COLO829 (cell line): ENCODE measurements at regions not wholly inside any gene's neighbourhood (a gene's known extent, or its start where the extent isn't known, plus 50 kb on each side); places are given as distances from the start of the nearest gene placed in this dataset.
A peak's percentile ranks its signal among the peaks of the same experiment; 100 is the strongest.

Source experiments
- DNase-seq: peaks from one replicate; pipeline ENCODE4 v3.0.0; 2012; ENCODE audit warnings: low spot score

DNA sequence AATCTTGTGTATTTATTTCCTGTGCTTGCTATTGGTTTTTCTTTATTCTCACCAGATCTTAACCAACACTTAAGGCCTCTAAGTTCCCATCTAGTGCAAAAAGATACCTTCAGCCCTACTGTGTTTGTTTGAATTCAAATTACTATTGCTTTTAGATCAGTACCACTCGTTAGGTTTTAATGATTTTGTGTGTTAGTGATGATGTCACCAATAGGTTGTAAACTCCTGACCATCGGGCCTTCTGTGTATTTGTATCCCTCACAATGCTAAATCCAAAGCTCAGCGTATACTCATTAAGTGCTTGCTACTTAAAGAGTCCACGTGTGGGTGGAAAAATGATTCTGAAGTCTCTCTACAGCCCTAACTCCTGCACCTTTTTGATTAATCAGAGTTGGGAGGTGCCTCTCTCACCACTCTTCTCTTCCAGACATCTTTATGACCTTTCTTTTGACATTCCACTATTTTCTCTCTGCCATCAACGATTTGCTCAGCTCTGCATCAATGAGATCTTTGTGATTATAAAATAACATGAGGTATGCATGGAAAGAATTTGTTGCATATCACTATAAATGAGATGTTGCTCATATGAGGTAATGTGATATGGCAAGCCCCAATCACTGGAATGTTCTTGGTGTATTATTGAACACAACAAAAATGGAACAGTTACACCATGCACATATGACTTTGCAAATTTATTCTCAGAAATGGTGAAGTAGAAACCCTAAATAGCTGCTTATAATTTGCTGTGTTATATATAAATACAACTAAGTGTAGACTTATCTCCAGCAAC lies 55.1 kb upstream of the LAMA2 start:
- DNase-seq: peak; percentile 63

DNA sequence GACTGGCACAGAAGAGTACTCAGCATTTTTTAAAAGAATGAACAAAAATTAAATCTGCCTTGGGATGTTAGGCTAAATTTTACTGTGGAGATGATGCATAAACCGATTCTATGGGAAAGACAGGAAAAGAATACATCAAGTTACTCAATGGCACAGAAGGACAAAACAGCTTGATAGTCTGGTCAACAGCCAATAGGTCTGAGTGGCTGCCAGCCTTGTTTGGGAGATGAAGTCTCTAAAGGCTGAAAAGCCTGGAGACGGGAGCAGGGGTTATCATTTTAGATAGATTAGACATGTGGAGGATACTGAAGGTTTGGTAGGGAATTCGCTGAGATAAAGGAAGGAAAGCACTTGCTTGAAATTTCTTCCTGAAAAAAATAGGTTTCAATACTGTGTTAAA lies 56.3 kb upstream of the LAMA2 start:
- DNase-seq: no peak

DNA sequence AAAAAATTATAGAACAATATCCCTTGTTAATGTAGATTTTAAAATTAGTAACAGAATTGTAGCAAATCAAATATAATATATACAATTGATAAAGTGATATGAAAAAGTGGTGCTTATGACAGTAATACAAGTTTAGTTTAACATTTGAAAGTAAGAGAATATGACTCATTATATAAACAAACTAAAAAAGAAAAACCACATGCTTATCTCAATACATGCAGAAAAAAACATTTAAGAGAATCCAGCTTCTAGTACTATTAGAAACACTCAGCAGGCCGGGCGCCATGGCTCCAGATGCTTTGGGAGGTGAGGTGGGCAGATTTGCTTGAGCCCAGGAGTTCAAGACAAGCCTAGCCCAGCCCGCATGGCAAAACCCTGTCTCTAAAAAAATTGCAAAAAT lies 60.7 kb upstream of the LAMA2 start:
- no peak for DNase-seq

DNA sequence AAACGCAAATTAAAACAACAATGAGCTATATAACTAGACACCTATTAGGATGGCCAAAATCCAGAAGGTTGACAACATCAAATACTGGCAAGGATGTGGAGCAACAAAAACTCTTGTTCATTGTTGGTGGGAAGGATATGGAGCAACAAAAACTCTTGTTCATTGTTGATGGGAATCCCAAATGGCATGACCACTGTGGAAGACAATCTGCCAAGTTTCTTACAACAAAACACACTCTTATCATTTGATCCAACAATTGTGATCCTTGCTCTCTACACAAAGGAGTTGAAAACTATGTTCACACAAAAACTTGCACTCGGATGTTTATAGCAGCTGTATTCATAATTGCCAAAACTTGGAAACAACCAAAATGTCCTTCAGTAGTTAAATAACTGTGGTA lies 61.8 kb upstream of the LAMA2 start:
- no peak for DNase-seq

DNA sequence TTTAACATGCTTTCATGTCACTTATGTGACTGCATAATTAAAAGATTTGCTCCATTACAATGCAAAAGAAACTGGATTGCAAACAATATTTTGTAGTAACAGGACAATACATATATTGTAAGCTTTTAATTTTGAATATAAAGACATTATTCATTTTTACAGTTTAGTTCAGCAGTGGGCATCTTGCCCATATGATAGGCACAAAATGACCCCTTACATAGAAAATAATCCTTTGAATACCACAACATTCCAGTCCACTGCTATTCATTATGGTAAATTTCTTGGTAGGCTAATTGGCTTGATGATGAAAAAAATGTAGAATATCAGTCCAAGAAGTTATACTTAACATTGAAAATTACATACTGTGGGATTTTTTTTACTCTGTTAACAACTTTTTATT lies 74.1 kb upstream of the LAMA2 start:
- DNase-seq: peak; percentile 66

DNA sequence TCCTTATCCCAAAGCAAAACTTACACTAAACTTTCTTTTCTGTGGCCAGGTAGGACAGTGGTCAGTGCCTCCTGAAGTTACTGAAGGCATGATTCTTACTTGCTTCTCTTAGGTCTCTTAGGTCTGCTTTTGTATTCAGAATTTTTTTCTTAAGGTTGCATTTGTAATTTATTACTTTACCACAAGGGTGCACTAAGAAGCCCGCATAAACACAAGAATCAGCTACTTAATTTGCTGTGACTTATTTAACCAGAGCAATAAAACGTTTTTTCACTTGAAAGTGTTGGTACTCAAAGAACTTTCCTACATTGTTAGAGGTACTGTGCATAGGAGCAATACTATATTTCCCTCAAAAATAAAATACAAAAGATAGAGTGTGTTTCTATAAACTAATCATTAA lies 75.4 kb upstream of the LAMA2 start:
- peak; percentile 23 for DNase-seq

- DNase-seq: no peak
Measured at GRCh38 chr6:128806261-128806660, 76.7 kb upstream of the LAMA2 start.

GRCh38 chr6:128803911-128804310 lies 79.0 kb upstream of the LAMA2 start:
- DNase-seq: no peak

DNA sequence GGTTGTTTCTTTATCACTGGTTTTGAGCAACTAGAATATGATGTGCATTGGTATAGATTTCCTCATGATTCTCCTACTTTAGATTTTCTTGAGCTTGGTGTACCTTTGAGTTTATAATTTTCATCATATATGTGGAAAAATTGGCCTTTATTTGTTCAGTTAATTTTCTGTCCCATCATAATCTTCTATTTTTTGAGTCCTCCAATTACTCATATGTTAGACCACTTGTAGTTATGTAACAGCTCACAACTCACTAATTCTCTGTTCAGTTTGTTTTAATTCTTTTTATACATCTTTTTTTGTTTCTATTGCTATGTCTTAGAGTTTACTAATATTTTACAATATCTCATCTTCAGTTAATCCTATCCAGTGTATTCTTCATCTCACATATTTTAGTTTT lies 81.3 kb upstream of the LAMA2 start:
- DNase-seq: no peak

DNA sequence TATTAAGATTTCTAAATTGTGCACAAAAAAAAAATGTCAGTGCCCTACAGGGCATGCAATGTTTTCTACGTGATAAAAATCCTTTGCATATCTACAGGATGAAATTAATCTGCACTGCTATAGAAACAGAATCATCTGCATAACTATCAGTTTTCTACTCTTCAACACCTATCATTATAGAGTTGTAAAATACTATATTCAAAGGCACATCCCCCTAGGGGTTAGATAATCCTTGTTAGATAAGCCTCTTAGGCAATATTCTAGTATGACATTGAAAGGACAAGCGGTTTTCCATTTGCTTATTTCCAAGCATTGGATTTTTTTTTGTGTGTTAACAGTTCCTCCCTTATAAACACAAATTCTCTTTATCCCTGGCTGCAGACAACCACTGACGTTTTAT lies 98.7 kb upstream of the LAMA2 start:
- no peak for DNase-seq

DNA sequence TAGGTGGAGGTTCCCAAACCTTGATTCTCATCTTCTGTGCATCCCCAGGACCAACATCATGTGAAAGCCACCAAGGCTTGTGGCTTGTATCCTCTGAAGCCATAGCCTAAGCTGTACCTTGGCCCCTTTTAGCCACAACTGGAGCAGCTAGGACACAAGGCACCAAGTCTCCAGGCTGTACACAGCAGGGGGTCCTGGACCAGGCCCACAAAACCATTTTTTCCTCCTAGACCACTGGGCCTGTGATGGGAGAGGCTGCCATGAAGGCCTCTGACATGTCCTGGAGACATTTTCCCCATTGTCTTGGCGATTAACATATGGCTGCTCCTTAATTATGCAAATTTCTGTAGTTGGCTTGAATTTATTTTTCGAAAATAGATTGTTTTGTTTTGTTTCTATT lies 114.8 kb upstream of the LAMA2 start:
- DNase-seq: no peak

DNA sequence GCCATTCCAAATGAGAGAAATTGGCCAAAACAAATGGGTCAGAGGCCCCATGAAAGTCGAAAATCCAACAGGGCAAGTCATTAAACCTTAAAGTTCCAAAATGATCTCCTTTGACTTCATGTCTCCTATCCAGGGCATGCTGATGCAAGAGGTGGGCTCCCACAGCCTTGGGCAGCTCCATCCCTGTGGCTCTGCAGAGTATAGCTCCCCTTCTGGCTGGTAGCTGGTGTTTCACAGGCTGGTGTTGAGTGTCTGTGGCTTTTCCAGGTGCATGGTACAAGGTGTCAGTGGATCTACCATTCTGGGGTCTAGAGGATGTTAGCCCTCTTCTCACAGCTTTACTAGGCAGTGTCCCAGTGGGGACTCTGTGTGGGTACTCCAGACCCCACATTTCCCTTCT lies 115.2 kb upstream of the LAMA2 start:
- no peak for DNase-seq

DNA sequence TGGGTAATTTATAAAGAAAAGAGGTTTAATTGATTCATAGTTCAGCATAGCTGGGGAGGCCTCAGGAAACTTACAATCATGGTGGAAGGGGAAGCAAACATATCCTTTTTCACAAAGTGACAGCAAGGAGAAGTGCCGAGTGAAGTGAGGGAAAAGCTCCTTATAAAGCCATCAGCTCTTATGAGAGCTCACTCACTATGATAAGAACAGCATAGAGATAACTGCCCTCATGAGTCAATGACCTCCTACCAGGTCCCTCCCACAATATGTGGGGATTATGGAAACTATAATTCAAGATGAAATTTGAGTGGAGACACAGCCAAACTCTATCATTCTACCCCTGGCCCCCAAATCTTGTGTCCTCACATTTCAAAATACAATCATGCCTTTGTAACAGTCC lies 115.8 kb upstream of the LAMA2 start:
- no peak for DNase-seq

DNA sequence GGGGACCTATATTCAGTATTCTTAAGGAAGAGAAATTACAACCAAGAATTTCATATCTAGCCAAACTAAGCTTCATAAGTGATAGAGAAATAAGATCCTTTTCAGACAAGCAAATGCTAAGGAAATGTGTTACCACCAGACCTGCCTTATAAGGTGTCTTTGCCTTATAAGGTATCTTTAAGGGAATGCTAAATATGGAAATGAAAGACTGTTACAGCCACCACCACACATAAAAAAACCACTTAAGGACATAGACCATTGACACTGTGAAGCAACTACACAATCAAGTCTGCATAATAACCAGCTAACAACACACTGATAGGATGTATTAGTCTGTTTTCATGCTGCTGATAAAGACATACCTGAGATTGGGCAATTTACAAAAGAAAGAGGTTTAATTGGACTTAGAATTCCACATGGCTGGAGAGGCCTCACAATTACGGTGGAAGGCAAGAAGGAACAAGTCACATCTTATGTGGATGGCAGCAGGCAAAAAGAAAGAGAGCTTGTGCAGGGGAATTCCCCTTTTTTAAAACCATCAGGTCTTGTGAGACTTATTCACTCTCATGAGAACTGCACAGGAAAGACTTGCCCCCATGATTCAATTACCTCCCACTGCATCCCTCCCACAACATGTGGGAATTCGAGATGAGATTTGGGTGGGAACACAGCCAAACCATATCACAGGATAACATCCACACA lies 119.2 kb upstream of the LAMA2 start:
- no peak for DNase-seq

DNA sequence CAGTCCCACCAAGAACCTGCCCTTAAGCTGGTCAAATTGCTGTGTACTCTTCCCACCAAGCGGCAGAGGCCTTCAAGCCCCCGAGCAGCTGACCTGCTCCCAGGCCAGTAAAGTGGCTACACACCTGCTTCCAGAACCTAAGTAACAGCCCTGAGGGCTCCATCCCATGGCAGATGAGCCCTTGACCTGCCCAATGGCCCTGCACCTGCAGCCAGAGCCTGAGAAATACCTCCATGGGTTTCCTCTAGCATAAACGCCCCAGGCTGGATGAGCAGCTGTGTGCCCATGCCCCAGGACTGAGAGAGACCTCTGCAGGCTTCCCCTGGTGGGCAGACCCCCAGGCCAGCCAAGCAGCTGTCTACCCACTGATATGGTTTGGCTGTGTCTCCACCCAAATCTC lies 123.0 kb upstream of the LAMA2 start:
- DNase-seq: no peak

DNA sequence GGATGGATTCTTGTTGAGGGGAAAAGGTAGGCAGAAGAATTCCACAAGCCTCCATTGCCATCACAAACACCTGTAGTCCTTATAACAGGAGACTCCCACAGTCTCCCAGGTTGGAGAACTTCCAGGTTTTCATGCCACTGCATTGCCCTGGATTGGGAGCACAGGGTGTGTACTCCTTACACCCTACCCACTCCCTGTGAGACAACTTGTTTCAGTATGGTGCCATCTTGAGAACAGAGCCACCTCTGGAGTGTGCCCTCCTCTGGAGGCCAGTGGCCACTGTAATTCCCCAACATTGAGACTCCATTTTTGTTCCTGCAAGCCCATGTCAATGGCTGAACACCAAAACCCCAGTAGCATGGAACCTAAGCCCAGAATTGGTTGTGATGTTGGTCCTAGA lies 123.5 kb upstream of the LAMA2 start:
- DNase-seq: no peak

DNA sequence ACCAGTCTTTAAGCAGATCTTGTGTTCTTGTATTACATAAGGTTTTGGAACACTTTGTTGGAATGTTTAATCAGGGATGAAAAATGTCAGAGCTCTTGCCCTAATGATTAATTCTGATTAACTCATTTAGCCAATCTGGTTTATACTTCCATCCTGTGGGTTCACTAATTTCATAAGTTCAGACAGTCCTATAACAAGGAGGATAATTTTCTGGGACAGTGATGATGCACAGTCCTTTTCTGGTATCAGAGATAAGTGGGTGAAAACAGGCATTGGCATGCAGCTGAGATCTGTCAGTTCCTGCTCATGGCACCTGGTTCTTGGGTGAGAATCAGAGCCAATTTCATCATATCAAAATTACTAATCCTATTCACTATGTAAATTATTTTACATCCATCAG lies 125.0 kb upstream of the LAMA2 start:
- DNase-seq: no peak

- no peak for DNase-seq
Measured at GRCh38 chr6:128754658-128755256, 128.2 kb upstream of the LAMA2 start.

GRCh38 chr6:128743974-128744765 lies 138.8 kb upstream of the LAMA2 start:
- peak; percentile 40 for DNase-seq

GRCh38 chr6:128742900-128743299 lies 140.0 kb upstream of the LAMA2 start:
- DNase-seq: no peak

- no peak for DNase-seq
Measured at GRCh38 chr6:128740951-128741350, 142.0 kb upstream of the LAMA2 start.

GRCh38 chr6:128739112-128739511 lies 143.8 kb upstream of the LAMA2 start:
- no peak for DNase-seq

DNA sequence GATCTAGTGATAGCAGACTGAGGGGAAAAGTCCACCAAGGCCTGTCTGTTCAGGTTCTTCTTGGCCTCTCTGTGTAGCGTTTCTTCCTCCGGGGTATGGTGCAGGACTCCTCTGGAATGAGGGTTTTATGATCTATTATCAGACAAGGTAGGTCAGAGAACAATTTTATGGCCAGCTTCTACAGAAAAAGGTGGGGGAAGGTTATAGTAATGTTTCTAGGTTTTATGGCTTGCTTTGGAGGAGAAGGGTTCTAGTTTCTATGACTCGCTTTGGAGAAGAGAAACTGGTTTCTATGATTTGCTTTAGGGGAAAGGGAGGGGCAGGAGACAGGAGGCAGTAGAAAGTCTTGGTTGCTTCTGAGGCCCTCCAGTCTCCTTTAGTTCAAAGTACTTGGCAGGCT lies 144.8 kb upstream of the LAMA2 start:
- no peak for DNase-seq
